ENCODE measurements at regions not wholly inside any gene's neighbourhood (a gene's known extent, or its start where the extent isn't known, plus 50 kb on each side); places are given as distances from the start of the nearest gene placed in this dataset.
"Not testable (repeated sequence)": the region's sequence is repeated elsewhere in the genome, so short reads cannot be mapped to it uniquely, and the experiment has no call there.

DNA sequence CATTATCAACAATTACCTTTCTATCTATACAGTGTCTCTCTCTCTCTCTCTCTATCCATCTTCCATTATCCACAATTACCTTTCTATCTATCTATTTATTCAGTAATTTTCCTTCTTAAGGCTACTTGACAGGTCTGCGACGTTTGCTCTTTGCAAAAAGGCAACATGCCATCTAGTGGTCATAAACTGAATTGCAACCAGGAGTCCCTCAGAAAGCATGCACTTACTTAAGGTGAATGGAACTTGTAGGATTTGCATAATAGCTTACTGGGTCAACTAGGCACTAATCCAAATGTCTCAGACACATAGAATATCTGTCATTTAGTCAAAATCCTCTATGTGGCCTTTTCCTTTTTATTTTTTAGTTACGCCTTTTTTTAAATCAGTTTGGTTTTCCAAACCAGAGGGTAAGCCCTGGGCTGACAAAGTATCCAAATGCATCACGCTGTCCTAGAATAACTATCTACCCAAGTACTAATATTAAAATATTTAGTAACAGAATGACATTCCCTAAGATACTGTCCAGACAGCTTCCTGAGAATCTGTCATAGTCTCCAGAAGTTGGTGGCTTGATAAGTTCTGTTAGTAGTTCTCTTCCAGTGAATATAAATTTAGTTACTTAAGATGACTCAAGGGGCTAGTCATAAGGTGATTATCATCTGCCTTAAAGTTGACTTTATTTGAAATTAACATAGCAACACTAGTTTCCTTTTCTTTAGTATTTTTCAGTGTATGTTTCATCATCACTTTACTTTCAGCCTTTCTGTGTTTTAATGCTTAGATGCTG is 208.3 kb downstream of the PPP1R3A start:
- DNase-seq: peak; percentile 7 to 26

DNA sequence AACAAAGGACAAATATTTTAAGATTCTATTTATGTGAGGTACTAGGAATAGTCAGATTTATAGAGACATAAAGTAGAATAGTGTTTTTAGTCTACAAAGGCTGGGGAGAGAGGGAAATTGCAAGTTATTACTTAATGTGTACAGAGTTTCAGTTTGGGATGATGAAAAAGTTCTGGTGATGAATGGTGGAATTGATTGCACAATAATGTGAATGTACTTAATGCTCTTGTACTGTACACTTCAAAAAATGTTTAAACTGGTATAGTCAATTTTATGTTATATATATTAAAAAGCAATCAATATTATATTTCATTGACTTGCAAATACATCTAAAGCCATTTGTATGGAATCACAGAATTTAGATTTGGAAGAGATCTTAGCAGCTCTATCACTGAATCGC is 213.4 kb downstream of the PPP1R3A start:
- no peak for DNase-seq

DNA sequence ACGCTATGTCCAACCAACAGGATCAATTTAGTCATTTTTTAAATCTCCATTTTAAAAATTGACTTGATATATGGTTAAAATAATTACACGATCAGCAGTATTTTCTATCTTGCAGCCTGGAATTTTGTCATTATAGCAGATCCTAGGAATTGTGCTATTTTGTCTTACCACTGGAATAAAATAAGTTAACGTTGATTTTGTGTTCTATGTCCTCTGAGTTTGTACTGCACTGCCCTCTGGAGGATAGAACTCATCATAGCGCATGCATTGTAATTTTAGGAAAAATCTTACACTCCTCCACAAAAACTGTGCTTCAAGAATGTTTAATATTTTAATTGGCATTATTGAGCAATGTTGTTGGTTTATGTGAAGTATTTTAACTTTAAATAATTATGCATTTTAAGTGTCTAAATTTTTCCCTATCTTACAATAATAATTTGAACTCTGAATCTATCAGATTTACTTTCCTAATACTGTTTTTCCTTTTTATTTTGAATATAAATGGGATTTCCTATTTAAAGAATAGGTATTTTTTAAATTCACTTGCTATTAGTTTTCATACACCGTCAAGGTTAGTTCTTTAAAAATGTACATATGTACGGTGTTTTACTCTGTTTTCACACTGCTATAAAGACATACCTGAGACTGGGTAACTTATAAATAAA is 220.1 kb downstream of the PPP1R3A start:
- DNase-seq: peak in 1 of 2 donors; percentile 59

DNA sequence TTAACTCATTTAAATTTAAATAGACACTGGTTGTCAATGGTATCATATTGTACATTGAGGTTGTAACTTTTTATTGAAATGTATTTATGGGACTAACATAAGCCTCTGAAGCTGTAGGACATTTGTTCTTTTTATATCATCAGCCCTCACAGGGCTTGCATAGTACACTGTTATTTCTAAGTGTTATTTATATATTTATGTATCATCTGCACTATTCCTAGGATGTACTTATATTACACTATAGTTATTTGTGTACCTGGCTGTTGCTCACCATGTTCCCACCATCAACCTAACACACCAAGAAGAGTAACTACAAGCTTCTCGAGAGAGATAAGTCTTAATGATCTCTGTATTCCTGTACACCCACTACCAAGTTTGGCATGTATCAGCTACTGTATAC is 224.7 kb downstream of the PPP1R3A start:
- DNase-seq: no peak

DNA sequence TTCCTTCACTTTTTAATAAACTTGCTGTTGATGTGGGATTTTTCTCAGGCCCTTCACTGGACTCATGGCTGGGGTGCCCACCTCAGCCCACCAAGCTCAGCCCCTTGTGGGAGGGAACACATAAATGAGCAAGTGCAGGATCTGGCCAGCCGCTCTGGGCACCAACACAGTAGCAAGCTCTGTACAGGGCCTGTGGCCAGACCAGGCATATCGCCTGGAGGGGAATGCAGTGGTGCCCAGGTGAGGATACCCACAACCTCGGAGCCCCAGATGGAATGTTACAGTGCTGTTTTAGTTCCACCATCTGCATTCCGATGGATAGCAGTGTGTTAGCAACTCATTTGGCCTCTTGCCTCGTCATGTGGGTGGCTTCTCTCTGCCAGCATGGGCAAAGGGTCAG is 234.6 kb downstream of the PPP1R3A start:
- DNase-seq: no peak

DNA sequence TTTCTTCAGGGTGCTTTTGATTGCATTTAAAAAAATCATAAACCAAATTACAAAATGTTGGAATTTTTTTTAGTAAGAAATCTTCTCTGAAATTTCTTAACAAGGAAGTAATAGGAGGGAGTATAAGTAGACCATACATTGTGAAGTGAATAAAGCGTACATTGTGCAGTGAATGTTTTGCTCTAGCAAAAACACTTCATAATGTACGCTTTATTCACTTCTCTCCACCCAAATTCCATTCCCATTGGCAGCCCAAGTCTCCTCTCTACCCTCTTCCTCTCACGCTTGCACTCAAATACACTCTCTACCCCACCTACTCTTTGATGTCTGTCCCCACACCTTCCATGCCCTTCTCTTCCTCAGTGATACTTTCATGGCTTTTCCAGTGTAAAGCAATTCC is 241.0 kb downstream of the PPP1R3A start:
- no peak for DNase-seq

DNA sequence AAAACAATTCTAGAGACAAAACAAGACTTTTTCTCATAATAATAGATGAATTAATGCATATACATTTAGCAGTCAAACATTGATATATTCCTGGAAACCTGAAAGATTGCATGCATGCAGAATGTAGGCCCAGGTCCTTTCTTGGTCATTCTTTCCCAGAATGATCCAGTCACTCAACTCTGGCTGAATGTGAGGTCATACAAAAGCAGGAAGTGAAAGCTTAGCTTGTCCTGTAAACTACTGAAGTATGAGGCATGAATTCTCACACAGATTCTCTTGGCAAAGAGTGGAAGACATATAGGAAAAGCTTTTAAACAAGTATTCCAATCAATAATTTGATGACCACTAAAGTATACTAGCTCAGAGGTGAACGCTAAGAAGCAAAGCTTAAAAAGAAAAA is 253.9 kb downstream of the PPP1R3A start:
- no peak for DNase-seq

DNA sequence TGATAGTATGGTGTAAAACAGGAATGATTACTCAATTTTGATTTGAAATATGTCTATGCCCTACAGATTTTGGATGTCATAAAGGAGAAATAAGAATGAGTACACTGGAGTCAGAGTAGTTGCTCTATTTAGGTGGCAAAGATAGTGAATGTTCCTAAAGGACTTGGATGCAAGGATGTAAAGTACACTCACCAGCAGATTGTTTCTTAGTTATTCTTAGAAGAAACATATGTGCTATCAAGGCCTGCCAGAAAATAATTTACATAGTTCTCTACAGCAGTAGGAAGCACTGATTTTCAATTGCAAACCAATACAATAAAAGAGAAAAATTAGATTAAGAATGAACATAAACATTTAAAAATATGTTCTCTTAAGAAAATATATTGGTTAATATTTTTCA is 259.4 kb downstream of the PPP1R3A start:
- peak in 1 of 2 donors; percentile 37 for DNase-seq

DNA sequence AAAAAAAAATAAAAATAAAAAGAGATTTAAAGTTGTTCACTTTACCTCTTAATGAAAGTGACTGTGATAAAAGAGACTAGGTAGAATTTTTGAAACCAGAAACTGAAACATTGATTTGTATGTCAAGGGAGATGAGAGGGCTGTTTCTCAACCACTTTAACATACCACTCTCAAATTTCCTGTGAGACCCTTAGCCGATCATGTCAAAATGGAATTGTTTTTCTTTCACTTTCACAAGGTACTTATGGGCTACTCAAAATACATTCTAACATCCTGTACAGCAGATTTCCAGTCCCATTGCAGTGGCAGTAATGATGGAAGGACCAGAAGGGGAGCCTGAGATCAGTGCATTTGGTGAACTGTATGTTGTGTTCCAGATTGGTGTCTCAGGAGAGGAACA is 261.2 kb downstream of the PPP1R3A start:
- DNase-seq: no peak

DNA sequence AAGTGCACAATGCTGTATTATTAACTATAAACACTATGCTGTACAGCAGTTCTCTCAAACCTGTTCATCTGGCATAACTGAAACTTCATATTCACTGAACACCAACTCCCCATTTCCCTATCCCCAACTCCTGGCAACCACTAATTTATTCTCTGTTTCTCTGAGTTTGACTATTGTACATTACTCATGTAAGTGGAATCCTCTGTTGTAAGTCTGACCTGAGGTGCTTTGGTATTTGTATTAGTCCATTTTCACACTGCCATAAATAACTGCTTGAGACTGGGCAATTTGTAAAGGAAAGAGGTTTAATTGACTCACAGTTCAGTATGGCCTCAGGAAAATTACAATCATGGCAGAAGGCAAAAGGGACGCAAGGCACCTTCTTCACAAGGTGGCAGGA is 266.3 kb downstream of the PPP1R3A start:
- no peak for DNase-seq

DNA sequence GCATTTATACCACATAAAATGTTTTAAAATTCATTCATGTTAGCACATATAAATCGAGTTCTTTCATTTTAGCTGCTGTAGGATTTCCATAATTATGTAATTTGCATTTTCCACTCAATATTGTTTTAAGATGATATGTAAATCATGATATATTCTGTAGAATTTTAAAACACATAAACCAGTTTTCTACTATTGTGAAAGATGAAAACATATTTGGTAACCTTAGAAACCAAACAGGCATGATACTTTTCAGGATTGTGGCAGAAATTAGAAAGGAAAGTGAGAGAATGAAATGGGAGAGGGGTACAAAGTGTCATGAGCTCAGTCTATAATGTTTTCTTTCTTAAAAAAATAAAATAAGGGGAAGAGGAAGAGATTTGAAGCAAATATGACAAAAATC is 269.3 kb downstream of the PPP1R3A start:
- DNase-seq: peak in 1 of 2 donors; percentile 4

DNA sequence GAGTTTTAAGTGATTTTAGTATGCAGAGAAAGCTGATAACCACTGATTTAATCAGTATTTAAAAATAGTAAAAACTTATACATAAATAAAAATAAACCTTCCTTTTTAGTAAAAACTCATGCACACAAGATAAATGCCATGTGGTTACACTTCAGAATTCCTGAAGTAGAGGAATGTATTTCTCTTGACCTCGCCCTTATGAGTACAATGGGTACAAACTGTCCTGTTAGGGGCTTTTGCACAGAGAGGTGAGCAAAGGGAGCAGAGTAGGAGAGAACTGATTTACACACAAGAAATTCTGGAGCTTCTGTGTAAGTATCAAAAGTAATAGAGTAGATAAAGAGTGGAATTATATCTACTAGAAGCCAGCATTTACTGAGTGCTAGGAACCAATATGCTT is 279.6 kb downstream of the PPP1R3A start:
- no peak for DNase-seq

DNA sequence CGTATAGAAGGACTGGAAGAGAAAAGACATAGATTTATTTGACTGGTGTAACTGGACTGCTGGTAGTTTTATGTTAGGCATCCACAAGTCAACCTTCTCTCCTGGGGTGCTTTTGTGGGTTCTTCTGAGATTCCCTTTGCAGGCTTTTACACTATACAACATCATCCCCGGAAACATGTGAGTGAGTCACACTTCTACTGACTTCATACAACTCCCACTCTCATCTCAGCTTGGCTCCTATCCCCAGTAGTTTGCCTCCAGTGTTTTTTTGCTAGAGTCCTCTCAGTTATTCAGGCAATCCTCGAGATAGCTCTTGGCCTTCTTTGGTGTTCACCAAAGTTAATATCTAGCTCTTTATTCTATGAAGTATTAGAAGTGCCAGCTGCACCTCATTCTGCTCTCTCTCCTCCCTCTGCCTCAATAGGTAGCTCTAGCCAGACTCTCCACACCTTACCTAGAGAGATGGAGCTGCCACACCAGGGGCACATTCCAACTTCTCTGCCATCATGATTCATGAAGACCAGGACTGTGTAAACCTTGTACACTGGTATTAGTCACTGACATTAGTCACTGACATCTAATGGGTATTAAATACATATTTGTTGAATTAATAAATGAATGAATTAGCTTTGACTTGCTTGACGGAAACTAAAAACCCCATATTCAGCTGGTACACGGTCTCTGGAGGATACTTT is 281.9 kb downstream of the PPP1R3A start:
- no peak for DNase-seq

DNA sequence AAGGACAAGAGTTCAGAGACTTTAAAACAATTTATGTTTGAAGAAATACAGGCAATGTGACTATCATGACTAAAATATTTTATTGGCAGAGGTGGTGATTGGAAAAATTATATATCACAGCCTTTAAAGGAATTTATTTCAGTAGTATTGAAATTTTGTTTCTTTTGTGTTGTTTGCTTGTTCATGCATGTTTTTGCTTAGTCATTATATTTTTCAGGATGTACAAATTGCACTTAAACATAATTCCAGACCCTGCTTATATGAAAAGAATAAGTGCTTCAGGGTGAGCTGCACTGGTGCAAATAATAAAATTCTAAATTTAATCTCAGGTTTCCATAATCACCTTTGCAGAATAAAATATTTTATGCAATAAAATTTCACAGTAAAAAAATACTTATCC is 283.3 kb downstream of the PPP1R3A start:
- DNase-seq: no peak

DNA sequence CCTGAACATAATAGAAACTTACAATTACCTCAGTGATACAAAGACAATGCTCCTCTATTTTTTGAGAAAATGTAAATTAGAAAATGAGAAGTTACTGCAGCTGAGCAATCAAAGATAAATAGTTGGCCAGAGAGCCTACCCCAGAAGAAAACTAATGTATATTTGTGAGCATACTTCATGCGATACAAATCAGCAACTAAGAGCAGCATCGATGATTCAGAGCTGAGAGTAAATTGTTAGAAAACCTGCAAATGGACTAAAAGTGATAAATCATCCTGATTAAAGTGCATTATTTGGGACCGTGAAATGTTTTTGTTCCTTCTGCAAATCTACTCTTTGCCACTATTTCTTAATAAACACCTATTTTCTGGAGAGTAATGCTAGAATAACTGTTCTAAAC is 285.7 kb downstream of the PPP1R3A start:
- DNase-seq: no peak

DNA sequence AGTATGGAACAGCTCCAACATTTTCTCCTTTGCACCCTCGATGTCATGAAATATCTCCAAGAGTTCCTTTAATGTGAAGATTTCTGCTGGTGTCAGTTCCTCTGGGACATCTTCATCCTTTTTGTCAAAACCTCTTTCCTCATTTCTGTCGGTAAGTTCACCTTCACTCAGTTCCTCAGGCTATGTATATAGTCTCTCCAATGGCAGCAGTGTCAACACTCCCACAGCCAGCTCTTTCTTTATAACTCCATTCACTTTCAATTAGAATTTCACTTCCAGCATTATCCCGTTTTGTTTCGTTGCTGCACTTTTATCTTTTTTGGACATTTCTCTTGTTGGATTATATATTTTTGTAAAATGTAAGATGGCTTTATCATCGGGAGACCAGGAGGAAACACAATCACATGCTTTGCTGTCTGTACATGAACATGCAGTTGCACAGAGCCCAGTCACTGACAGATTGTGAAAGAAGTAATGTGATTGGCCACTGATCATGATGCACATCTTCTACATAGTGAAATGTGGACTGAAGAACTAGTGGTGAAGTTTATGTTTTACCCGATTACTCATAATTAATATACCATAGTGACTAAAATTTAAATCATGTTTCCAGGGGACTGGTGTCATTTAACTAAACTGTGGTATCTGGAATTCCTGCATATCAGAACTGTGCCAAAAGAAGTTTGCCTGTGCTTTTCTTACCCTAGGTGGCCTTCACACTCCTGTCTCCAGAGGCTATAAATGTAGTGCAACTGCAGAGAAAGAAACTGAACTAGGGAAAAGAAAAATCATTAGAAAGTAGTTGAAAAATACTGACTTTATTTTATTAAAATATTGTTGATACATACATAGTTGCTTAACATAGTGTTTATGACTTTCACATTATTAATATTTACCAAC is 289.6 kb downstream of the PPP1R3A start:
- DNase-seq: no peak

DNA sequence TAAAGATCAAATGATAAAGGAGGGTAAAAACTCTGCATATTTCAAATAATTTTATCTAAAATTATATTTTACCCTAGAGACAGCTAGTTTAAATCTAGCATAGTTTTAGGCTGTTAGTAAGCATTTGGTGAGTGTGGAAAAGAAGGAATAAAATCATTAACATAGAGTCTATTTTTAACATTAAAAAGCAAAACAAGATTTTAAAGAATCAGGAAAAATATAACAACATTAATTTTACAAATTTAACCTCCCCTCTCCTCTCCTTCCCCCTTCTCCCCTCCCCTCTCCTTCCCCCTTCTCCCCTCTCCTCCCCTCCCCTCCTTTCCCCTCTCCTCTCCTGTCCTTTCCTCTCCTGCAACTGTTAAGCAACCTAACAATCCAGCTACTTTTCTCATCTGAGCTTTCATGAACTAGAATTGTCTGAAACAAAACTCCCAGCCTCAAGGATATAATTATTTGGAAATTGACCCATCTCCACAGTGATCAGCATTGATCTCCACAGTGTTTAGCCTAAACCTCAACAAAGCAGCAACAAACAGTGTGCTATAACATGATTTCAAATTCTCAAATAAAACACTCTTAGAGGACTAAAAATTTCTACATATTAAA is 293.2 kb downstream of the PPP1R3A start:
- DNase-seq: no peak

DNA sequence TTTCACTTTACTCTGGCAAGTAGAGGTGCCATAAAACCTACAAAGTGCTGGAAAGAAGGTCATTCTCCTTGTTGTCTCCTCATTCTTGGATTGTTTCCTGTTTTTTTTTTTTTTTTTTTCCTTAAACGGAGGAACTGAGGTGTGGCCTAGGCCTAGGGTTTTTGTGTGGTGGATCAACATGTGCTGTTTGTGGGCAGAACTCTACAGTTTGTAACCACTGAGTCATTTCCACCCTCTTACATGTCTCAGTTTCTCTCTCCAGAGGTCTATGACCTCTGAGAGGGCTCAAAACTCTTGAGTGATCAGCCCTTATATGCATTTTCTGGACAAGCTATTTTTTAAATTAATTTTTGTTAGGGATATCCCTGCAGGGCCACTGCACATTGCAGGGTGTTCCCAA is 296.0 kb downstream of the PPP1R3A start:
- DNase-seq: no peak

DNA sequence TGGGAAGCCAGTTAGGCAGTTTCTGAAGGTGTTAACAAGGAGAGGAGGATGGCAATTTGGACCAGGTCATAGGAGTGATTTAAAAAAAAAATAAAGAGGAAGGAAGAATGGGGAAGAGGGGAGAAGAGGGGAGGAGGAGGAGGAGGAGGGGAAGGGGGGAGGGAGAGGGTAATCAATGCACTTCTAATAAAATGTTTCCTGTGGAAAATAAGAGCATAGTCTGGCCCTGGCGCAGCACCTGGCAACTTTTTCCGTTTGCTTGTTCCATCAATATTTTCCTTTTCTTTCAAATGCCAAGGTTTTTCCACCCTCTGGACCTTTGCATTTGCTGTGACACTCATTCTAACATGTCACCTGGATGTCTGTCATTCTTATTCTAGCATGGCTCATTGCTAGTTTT is 308.2 kb downstream of the PPP1R3A start:
- no peak for DNase-seq

DNA sequence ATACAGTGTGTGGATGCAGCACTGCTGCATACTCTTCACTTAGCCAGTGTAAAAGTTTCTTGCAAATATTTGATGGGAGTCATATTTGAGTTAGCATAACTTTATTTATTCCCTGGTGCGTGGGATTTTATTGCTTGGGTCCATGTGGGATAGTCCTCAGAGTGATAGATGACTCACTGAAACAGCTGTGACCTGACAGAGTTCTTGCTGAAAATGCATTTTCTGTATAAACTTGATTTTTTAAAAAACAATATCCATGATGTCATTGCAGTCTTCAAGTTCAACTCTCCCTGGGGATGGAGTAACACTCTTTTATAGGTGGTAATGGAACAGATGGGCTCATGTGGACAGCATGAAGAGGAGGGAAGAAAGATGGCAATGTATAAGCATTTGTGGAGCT is 310.0 kb downstream of the PPP1R3A start:
- DNase-seq: no peak

DNA sequence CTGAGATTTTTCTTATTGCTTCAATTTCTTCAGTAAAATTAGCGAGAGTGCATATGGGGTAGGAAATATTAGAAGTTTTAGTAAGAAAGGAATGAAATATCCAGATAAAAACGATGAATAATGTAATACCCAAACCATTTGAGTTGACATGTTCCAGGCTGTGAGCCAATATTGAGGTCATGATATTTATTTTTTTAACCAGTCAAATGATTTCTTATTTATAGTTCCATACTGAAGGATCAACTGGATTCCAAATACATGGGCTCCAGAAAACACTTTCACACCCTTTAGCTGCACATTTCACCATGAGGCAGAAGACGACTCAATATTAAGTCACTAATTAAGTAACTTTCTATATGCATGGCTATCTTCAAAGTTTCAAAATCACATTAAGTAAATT is 312.5 kb downstream of the PPP1R3A start:
- DNase-seq: no peak

DNA sequence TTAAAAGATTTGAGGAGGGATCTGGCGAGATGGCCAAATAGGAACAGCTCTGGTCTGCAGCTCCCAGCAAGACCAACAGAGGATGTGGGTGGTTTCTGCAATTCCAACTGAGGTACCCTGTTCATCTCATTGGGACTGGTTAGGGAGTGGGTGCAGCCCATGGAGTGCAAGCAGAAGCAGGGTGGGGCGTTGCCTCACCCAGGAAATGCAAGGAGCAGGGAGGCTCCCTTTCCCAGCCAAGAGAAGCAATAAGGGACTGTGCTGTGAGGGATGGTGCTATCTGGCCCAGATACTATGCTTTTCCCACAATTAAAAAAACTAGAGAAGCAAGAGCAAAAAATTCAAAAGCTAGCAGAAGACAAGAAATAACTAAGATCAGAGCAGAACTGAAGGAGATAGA is 318.4 kb downstream of the PPP1R3A start:
- not testable (repeated sequence) for DNase-seq

DNA sequence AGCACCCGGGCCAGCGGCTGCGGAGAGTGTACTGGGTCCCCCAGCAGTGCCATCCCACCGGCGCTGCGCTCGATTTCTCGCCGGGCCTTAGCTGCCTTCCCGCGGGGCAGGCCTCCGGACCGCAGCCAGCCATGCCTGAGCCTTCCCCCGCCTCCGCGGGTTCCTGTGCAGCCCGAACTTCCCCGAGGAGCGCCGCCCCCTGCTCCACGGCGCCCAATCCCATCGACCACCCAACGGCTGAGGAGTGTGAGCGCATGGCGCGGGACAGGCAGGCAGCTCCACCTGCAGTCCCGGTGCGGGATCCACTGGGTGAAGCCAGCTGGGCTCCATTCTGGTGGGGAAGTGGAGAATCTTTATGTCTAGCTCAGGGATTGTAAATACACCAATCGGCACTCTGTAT is 325.4 kb downstream of the PPP1R3A start:
- DNase-seq: not testable (repeated sequence)

Measured in hippocampal formation (tissue), 2 donors.